ENCODE measurements at regions not wholly inside any gene's neighbourhood (a gene's known extent, or its start where the extent isn't known, plus 50 kb on each side); places are given as distances from the start of the nearest gene placed in this dataset.
A peak's percentile ranks its signal among the peaks of the same experiment; 100 is the strongest.

GRCh38 chr3:46113608-46114007, 86.3 kb upstream of the XCR1 start:
- no peaks in the 10 kb centered on the region for H3K27me3 ChIP-seq
- DNase-seq: no peak
- H3K4me1 ChIP-seq: peaks cover 0 to 14% (median 2%) of the 10 kb centered on the region in 4 donors
- H3K4me3 ChIP-seq: no peak overlapping the region
- H3K27ac ChIP-seq: no peak overlapping the region
- no peaks in the 10 kb centered on the region for H3K9me3 ChIP-seq
- no peaks in the 10 kb centered on the region for H3K36me3 ChIP-seq
- TF ChIP-seq POLR2A (IDR thresholded peaks at IDR 0.05): no peak
- TF ChIP-seq, protein P1, sequence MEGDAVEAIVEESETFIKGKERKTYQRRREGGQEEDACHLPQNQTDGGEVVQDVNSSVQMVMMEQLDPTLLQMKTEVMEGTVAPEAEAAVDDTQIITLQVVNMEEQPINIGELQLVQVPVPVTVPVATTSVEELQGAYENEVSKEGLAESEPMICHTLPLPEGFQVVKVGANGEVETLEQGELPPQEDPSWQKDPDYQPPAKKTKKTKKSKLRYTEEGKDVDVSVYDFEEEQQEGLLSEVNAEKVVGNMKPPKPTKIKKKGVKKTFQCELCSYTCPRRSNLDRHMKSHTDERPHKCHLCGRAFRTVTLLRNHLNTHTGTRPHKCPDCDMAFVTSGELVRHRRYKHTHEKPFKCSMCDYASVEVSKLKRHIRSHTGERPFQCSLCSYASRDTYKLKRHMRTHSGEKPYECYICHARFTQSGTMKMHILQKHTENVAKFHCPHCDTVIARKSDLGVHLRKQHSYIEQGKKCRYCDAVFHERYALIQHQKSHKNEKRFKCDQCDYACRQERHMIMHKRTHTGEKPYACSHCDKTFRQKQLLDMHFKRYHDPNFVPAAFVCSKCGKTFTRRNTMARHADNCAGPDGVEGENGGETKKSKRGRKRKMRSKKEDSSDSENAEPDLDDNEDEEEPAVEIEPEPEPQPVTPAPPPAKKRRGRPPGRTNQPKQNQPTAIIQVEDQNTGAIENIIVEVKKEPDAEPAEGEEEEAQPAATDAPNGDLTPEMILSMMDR (IDR thresholded peaks at IDR 0.05): no peak

DNA sequence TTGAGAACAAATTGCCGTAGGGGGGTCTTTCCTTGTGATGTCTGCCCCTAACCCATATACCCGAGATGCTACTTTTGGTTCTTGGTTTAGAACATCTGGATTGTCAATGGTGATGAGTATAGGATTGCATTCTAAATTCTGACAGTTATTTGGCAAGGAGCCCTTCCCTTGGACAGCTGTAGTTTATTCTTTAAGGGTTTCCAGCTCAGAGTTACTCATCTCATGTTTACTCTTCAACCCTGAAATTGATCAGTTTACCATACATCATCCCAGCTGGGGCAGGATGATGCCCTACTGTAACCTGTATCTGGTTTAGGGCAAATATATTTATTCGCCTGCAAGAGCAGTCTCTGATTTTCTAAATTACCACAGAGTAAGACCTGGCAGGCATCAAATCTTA, 85.7 kb upstream of the XCR1 start:
- H3K9me3 ChIP-seq: no peaks in the 10 kb centered on the region
- H3K4me3 ChIP-seq: no peak overlapping the region
- H3K27me3 ChIP-seq: no peaks in the 10 kb centered on the region
- TF ChIP-seq, protein P1 (IDR thresholded peaks at IDR 0.05): no peak
- no peak for TF ChIP-seq POLR2A (IDR thresholded peaks at IDR 0.05)
- H3K27ac ChIP-seq: no peak overlapping the region
- peaks cover 0 to 14% (median 2%) of the 10 kb centered on the region in 4 donors for H3K4me1 ChIP-seq
- no peaks in the 10 kb centered on the region for H3K36me3 ChIP-seq
- DNase-seq: no peak

GRCh38 chr3:46112296-46112695, 85.0 kb upstream of the XCR1 start:
- Histone ChIP-seq H3K9me3 (no peaks in the 10 kb centered on the region), H3K4me1 (peaks cover 0 to 14% (median 2%) of the 10 kb centered on the region in 4 donors), H3K4me3 (no peak overlapping the region), H3K27me3 (no peaks in the 10 kb centered on the region), H3K36me3 (no peaks in the 10 kb centered on the region), H3K27ac (no peak overlapping the region)
- TF ChIP-seq POLR2A (IDR thresholded peaks at IDR 0.05): no peak
- TF ChIP-seq, protein P1 (IDR thresholded peaks at IDR 0.05): no peak
- no peak for DNase-seq

DNA sequence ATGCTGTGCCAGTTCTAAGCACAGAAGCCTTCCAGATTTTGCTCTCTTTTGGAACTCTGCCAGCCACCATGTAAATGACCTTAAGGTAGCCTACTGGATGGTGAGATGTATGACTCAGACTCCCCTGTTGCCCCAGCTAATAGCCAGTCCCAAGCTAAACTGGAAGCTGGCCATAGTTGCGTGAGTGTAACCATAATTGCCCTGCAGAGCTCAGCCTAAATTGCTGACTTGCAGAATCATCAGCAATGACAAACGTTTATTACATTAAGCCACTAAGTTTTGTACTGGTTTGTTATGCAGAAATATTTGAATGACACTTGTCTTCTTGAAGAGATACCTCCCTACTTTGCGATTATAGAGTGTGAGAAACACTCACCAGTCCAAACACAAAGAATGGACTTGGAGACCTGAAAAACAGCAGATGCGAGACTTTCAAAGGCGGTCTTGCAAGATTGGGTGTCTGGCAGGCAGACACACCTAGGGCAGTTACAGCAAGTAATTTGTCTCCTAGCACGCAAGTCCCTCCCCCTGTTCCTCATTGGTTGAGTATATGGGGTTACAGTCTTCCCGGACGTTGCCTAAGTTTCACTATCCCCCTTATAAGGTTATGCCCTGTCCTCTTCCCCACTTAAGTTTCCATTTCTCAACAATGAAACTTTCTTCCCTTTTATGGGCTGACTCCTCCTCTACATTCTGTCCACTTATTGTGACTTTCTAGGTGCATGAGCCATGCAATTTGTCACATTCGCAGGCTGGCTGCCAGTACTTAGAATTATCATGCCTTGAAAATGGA, 83.6 kb upstream of the XCR1 start:
- Histone ChIP-seq H3K27ac (peak overlapping the region in 1 of 4 donors; percentile 23), H3K36me3 (no peaks in the 10 kb centered on the region), H3K27me3 (no peaks in the 10 kb centered on the region), H3K4me1 (peaks cover 0 to 14% (median 2%) of the 10 kb centered on the region in 4 donors), H3K9me3 (no peaks in the 10 kb centered on the region), H3K4me3 (no peak overlapping the region)
- DNase-seq: peak in 1 of 3 donors; percentile 76
- no peak for TF ChIP-seq POLR2A (IDR thresholded peaks at IDR 0.05)
- TF ChIP-seq, protein P1 (IDR thresholded peaks at IDR 0.05): no peak

- H3K27ac ChIP-seq: peak overlapping the region in 1 of 4 donors; percentile 16
- no peak for TF ChIP-seq POLR2A (IDR thresholded peaks at IDR 0.05)
- TF ChIP-seq, protein P1 (IDR thresholded peaks at IDR 0.05): no peak
- H3K4me3 ChIP-seq: no peak overlapping the region
- no peaks in the 10 kb centered on the region for H3K36me3 ChIP-seq
- peaks cover 0 to 14% (median 2%) of the 10 kb centered on the region in 4 donors for H3K4me1 ChIP-seq
- no peaks in the 10 kb centered on the region for H3K9me3 ChIP-seq
- DNase-seq: peak in 2 of 3 donors; percentile 34 to 60
- no peaks in the 10 kb centered on the region for H3K27me3 ChIP-seq
These were observed 80.4 kb upstream of the XCR1 start for GRCh38 chr3:46107682-46108081.
